ENCODE measurements at regions not wholly inside any gene's neighbourhood (a gene's known extent, or its start where the extent isn't known, plus 50 kb on each side); places are given as distances from the start of the nearest gene placed in this dataset.

GRCh38 chr17:79669861-79670260 lies 59.0 kb upstream of the RBFOX3 start:
- ATAC-seq = no peak
- Histone ChIP-seq H3K9me3 (peaks cover 0 to 13% (median 0%) of the 10 kb centered on the region in 3 donors), H3K27ac (no peak overlapping the region), H3K4me1 (no peaks in the 10 kb centered on the region), H3K27me3 (peaks cover 52 to 65% (median 56%) of the 10 kb centered on the region in 3 donors), H3K36me3 (no peaks in the 10 kb centered on the region), H3K4me3 (no peak overlapping the region)
- no peak for TF ChIP-seq POLR2A (IDR thresholded peaks at IDR 0.05)
- TF ChIP-seq CTCF (IDR thresholded peaks at IDR 0.05 in 4 of 5, conservative IDR thresholded peaks at IDR 0.05 in 1 of 5) = no peak
- intact Hi-C loops (cut with DNase I; ENCODE audit: low total_unique reads) = no loop called here
- no peak for DNase-seq
- in situ Hi-C loops (cut with MboI; ENCODE audit: low sequenced_read_pairs in 4 of 4) = no loop called here

GRCh38 chr17:79668344-79669250 lies 57.7 kb upstream of the RBFOX3 start:
- intact Hi-C loops (cut with DNase I; ENCODE audit: low total_unique reads) = no loop called here
- no peaks in the 10 kb centered on the region for H3K4me1 ChIP-seq
- TF ChIP-seq POLR2A (IDR thresholded peaks at IDR 0.05) (no peak), CTCF (IDR thresholded peaks at IDR 0.05 in 4 of 5, conservative IDR thresholded peaks at IDR 0.05 in 1 of 5) (no peak)
- H3K27ac ChIP-seq = no peak overlapping the region
- in situ Hi-C loops (cut with MboI; ENCODE audit: low sequenced_read_pairs in 4 of 4) = no loop called here
- ATAC-seq (no peak), DNase-seq (no peak)
- no peak overlapping the region for H3K4me3 ChIP-seq
- no peaks in the 10 kb centered on the region for H3K36me3 ChIP-seq
- H3K9me3 ChIP-seq = peaks cover 0 to 5% (median 0%) of the 10 kb centered on the region in 3 donors
- H3K27me3 ChIP-seq = peaks cover 53 to 59% (median 54%) of the 10 kb centered on the region in 3 donors

GRCh38 chr17:79667746-79668145 lies 56.9 kb upstream of the RBFOX3 start:
- DNase-seq = no peak
- no peaks in the 10 kb centered on the region for H3K9me3 ChIP-seq
- intact Hi-C loops (cut with DNase I; ENCODE audit: low total_unique reads) = no loop called here
- no peak overlapping the region for H3K4me3 ChIP-seq
- no peak for ATAC-seq
- no peaks in the 10 kb centered on the region for H3K36me3 ChIP-seq
- peaks cover 49 to 59% (median 52%) of the 10 kb centered on the region in 3 donors for H3K27me3 ChIP-seq
- H3K4me1 ChIP-seq = no peaks in the 10 kb centered on the region
- no peak for TF ChIP-seq CTCF (IDR thresholded peaks at IDR 0.05 in 4 of 5, conservative IDR thresholded peaks at IDR 0.05 in 1 of 5)
- TF ChIP-seq POLR2A (IDR thresholded peaks at IDR 0.05) = no peak
- H3K27ac ChIP-seq = no peak overlapping the region
- in situ Hi-C loops (cut with MboI; ENCODE audit: low sequenced_read_pairs in 4 of 4) = no loop called here

GRCh38 chr17:79667121-79667715 lies 56.4 kb upstream of the RBFOX3 start:
- intact Hi-C loops (cut with DNase I; ENCODE audit: low total_unique reads) = no loop called here

More at GRCh38 chr17:79667121-79667715, 56.4 kb upstream of the RBFOX3 start:
- no peak for ATAC-seq
- H3K4me3 ChIP-seq = no peak overlapping the region
- H3K4me1 ChIP-seq = no peaks in the 10 kb centered on the region
- H3K27ac ChIP-seq = no peak overlapping the region
- H3K9me3 ChIP-seq = no peaks in the 10 kb centered on the region
- H3K36me3 ChIP-seq = no peaks in the 10 kb centered on the region
- in situ Hi-C loops (cut with MboI; ENCODE audit: low sequenced_read_pairs in 4 of 4) = no loop called here
- no peak for DNase-seq
- TF ChIP-seq CTCF (IDR thresholded peaks at IDR 0.05 in 4 of 5, conservative IDR thresholded peaks at IDR 0.05 in 1 of 5) (no peak), POLR2A (IDR thresholded peaks at IDR 0.05) (no peak)
- H3K27me3 ChIP-seq = peaks cover 49 to 59% (median 50%) of the 10 kb centered on the region in 3 donors

All from gastrocnemius medialis (tissue), 4 donors.